ENCODE measurements at regions not wholly inside any gene's neighbourhood (a gene's known extent, or its start where the extent isn't known, plus 50 kb on each side); places are given as distances from the start of the nearest gene placed in this dataset.
"Not testable (repeated sequence)": the region's sequence is repeated elsewhere in the genome, so short reads cannot be mapped to it uniquely, and the experiment has no call there.

- DNase-seq, result no peak
Measured at GRCh38 chr13:106087201-106087600, 448.3 kb downstream of the EFNB2 start.

GRCh38 chr13:106083620-106084350, 451.7 kb downstream of the EFNB2 start:
- DNase-seq, result peak; percentile 7

GRCh38 chr13:106081221-106081620, 454.2 kb downstream of the EFNB2 start:
- not testable (repeated sequence) for DNase-seq

- no peak for DNase-seq
Measured at GRCh38 chr13:106078191-106078590, 457.3 kb downstream of the EFNB2 start.

- no peak for DNase-seq
Measured at GRCh38 chr13:106077017-106077416, 458.4 kb downstream of the EFNB2 start.

GRCh38 chr13:106072014-106072413, 463.4 kb downstream of the EFNB2 start:
- DNase-seq, result no peak

GRCh38 chr13:106063591-106064313, 471.7 kb downstream of the EFNB2 start:
- DNase-seq, result no peak

- no peak for DNase-seq
Measured at GRCh38 chr13:106061781-106062180, 473.7 kb downstream of the EFNB2 start.

- DNase-seq, result no peak
Measured at GRCh38 chr13:106056851-106057250, 478.6 kb downstream of the EFNB2 start.

- DNase-seq, result no peak
Measured at GRCh38 chr13:106052200-106052767, 483.2 kb downstream of the EFNB2 start.

GRCh38 chr13:106049171-106049570, 486.3 kb downstream of the EFNB2 start:
- DNase-seq, result no peak

- DNase-seq, result no peak
Measured at GRCh38 chr13:106048386-106048785, 487.1 kb downstream of the EFNB2 start.

GRCh38 chr13:106047859-106048258, 487.6 kb downstream of the EFNB2 start:
- DNase-seq, result no peak

GRCh38 chr13:106042996-106043581, 492.4 kb downstream of the EFNB2 start:
- no peak for DNase-seq

GRCh38 chr13:106041445-106041844, 494.0 kb downstream of the EFNB2 start:
- DNase-seq, result no peak

GRCh38 chr13:106038752-106039151, 496.7 kb downstream of the EFNB2 start:
- DNase-seq, result no peak

- no peak for DNase-seq
Measured at GRCh38 chr13:106036870-106037269, 498.6 kb downstream of the EFNB2 start.

- no peak for DNase-seq
Measured at GRCh38 chr13:106034201-106034600, 501.3 kb downstream of the EFNB2 start.

- no peak for DNase-seq
Measured at GRCh38 chr13:106033659-106034058, 501.8 kb downstream of the EFNB2 start.

- DNase-seq, result no peak
Measured at GRCh38 chr13:106032441-106032840, 503.0 kb downstream of the EFNB2 start.

- DNase-seq, result no peak
Measured at GRCh38 chr13:106029676-106030290, 505.7 kb downstream of the EFNB2 start.

GRCh38 chr13:106028911-106029310, 506.6 kb downstream of the EFNB2 start:
- DNase-seq, result no peak

- DNase-seq, result no peak
Measured at GRCh38 chr13:106011600-106011999, 523.9 kb downstream of the EFNB2 start.
